AG08396 (cell line): ENCODE measurements at regions not wholly inside any gene's neighbourhood (a gene's known extent, or its start where the extent isn't known, plus 50 kb on each side); places are given as distances from the start of the nearest gene placed in this dataset.

Experiments
- DNase-seq: peaks from one replicate; pipeline ENCODE4 v3.0.0; 2012; ENCODE audit warnings: low spot score, mixed read lengths

GRCh38 chr18:72601481-72601880 lies 57.3 kb upstream of the CBLN2 start:
- DNase-seq, result no peak
